Common myeloid progenitor, CD34-positive (primary cell): ENCODE measurements at regions not wholly inside any gene's neighbourhood (a gene's known extent, or its start where the extent isn't known, plus 50 kb on each side); places are given as distances from the start of the nearest gene placed in this dataset.

ENCODE experiments used
- CTCF ChIA-PET: fragments of 350-600 bp; sonication (Branson Sonifier 250); formaldehyde crosslinking; loops from one replicate; lab custom pipeline; 2021; ENCODE audit warnings: antibody characterized with exemption; lab: Charles Lee
- POLR2A ChIA-PET: fragments of 350-600 bp; sonication (Branson Sonifier 250); formaldehyde crosslinking; loops from one replicate; lab custom pipeline; 2021; ENCODE audit warnings: antibody characterized with exemption; lab: Charles Lee
- DNase-seq, 3 donors: peaks; one replicate each; pipeline versions ENCODE4 v3.0.0 to v3.0.0-alpha.2; 2013
- H3K27ac ChIP-seq, 2 experiments: 1 replicate in 1 of 2; 2 replicates in 1 of 2; pipeline ENCODE4 v1.7.0; 2013; ENCODE audit warnings: inconsistent platforms in 2 of 2, low read length in 2 of 2, mild to moderate bottlenecking in 2 of 2, low read depth in 1 of 2, moderate library complexity in 1 of 2; ENCODE audit not compliant: severe bottlenecking in 2 of 2, insufficient read depth in 1 of 2, poor library complexity in 1 of 2
- H3K27me3 ChIP-seq, 5 experiments: replicated peaks in 2 of 5; 1 replicate in 3 of 5; 2 replicates in 2 of 5; pipeline versions ENCODE4 v1.6.1 to v1.7.0; 2013; ENCODE audit warnings: low read length in 4 of 5, mild to moderate bottlenecking in 2 of 5, moderate library complexity in 2 of 5, inconsistent platforms in 1 of 5; ENCODE audit not compliant: insufficient read depth in 5 of 5, control insufficient read depth in 4 of 5
- H3K36me3 ChIP-seq, 4 experiments: 1 replicate in 2 of 4; 2 replicates in 2 of 4; pipeline versions ENCODE4 v1.6.1 to v1.7.0; 2013; ENCODE audit warnings: low read length in 3 of 4, control low read depth in 1 of 4, mild to moderate bottlenecking in 1 of 4; ENCODE audit not compliant: control insufficient read depth in 4 of 4, insufficient read depth in 4 of 4
- H3K4me1 ChIP-seq, 4 experiments: 1 replicate in 3 of 4; 2 replicates in 1 of 4; pipeline versions ENCODE4 v1.6.1 to v1.7.1; 2013; ENCODE audit warnings: low read length in 3 of 4, mild to moderate bottlenecking in 3 of 4, control low read depth in 1 of 4, inconsistent platforms in 1 of 4, moderate library complexity in 1 of 4; ENCODE audit not compliant: control insufficient read depth in 4 of 4, insufficient read depth in 4 of 4; ENCODE audit errors: control extremely low read depth in 1 of 4
- H3K4me3 ChIP-seq, 7 experiments: 1 replicate in 4 of 7; 2 replicates in 3 of 7; pipeline versions ENCODE4 v1.5.1 to v1.7.0; 2013; ENCODE audit warnings: mild to moderate bottlenecking in 7 of 7, low read length in 6 of 7, moderate library complexity in 6 of 7, inconsistent platforms in 2 of 7, low read depth in 2 of 7, control low read depth in 1 of 7; ENCODE audit not compliant: insufficient read depth in 4 of 7, control insufficient read depth in 1 of 7; ENCODE audit errors: extremely low read depth in 1 of 7
- H3K9me3 ChIP-seq, 5 experiments: 1 replicate in 4 of 5; 2 replicates in 1 of 5; pipeline versions ENCODE4 v1.6.1 to v1.7.1; 2013; ENCODE audit warnings: low read length in 4 of 5, mild to moderate bottlenecking in 2 of 5, inconsistent platforms in 1 of 5, low read depth in 1 of 5, moderate library complexity in 1 of 5; ENCODE audit not compliant: control insufficient read depth in 4 of 5, insufficient read depth in 2 of 5; ENCODE audit errors: control extremely low read depth in 1 of 5
- WGBS: methylation state at CpG from one replicate; pipeline ENCODE4 v1.1.5; 2013; ENCODE audit not compliant: insufficient coverage; 5-methylcytosine and 5-hydroxymethylcytosine counted together

DNA sequence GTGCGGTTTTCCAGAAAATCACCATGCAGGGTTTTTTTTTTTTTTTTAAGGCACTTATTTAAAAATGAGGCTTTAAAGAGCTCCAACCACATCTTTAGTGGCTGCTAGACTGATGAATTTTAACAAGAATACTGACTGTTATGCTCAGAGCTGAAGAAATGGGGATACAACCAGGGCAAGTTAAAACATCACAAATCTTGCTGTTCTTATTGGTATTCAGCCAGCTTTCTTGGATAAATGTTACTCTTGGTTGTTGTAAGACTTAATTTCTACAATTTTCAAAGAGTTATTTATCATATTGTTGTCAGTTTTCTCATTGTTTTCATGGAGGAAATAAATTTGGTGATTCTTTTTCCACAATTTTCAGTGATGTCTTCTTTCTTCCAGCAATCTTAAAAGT lies 352.8 kb upstream of the FAM174A start:
- DNase-seq: no peak
- no peak overlapping the region for H3K27ac ChIP-seq
- H3K4me3 ChIP-seq: no peak overlapping the region
- POLR2A ChIA-PET: no interaction called here
- no peaks in the 10 kb centered on the region for H3K36me3 ChIP-seq
- CTCF ChIA-PET: interaction anchor here (1.3 kb wide), 1 partner anchor 10 kb away, joined by 3 read pairs; no protein-coding TSS in a partner anchor
- H3K27me3 ChIP-seq: no peaks in the 10 kb centered on the region
- no peaks in the 10 kb centered on the region for H3K9me3 ChIP-seq
- no peaks in the 10 kb centered on the region for H3K4me1 ChIP-seq
- no CpG with 5 or more reads among the region's 1 CpG for WGBS

DNA sequence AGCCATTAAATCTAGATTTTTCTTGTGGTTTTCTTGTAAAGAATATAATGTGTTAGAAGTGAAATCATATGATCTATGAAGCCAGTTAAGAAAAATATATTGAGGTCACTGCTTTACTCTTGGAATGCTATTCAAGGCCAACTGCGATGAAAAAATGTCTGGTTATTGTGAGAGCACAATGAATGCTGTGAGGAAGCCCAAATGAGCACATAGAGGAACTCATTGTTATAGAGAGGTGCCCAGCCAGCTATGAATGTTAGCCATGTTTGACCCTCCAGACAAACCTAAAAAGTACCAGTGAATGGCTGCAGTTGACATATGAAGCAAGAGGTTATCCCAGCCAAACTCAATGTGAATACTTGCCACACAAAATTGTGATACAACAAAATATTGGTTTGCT lies 359.8 kb upstream of the FAM174A start:
- no peaks in the 10 kb centered on the region for H3K36me3 ChIP-seq
- H3K9me3 ChIP-seq: no peaks in the 10 kb centered on the region
- H3K4me1 ChIP-seq: no peaks in the 10 kb centered on the region
- POLR2A ChIA-PET: no interaction called here
- CTCF ChIA-PET: no interaction called here
- H3K27ac ChIP-seq: no peak overlapping the region
- no peak for DNase-seq
- H3K27me3 ChIP-seq: no peaks in the 10 kb centered on the region
- 100% methylated on average over 1 of the region's 1 CpG for WGBS
- no peak overlapping the region for H3K4me3 ChIP-seq

DNA sequence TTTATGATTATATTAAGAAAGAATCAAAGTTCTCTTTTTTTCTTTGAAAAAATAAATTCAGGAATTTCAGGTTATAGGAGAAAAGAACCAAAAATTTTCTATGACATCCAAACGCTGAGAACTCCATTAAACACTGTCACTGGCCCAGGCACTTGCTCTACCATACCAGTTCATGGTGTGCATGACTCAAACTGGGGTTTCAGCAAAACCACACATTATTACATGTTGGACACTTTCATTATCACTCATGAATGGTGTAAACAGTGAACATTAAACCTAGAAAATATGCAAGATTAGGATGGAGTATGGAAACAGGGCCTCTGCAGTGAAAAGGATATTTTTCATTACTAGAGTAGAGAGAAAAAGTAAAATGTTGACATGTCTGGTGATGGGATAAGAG lies 369.9 kb upstream of the FAM174A start:
- Histone ChIP-seq H3K4me1 (no peaks in the 10 kb centered on the region), H3K27ac (no peak overlapping the region), H3K27me3 (no peaks in the 10 kb centered on the region), H3K4me3 (no peak overlapping the region), H3K36me3 (no peaks in the 10 kb centered on the region), H3K9me3 (peaks cover 0 to 5% (median 0%) of the 10 kb centered on the region in 5 experiments)
- WGBS: no CpG with 5 or more reads among the region's 1 CpG
- DNase-seq: no peak
- ChIA-PET POLR2A (no interaction called here), CTCF (no interaction called here)

DNA sequence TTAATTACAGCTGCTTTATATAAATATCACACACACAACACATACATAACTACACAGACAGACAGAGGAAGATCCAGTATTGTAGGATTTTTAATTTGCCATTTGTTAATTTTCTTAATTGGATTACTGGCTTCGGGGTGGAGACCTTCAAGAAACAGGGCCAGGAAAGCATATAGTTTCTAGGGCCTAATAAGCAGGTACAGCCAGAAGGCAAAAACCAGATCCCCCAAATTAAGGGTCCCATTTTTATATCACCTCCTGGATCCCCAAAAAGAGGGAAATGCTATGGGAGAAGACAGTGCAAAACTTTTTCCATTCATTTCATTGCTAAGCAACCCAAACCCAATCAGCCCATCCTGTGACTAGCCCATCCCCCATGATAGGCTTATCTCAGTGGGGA lies 373.3 kb upstream of the FAM174A start:
- CTCF ChIA-PET: interaction anchor here (1.6 kb wide), 1 partner anchor 15 kb away, joined by 4 read pairs; no protein-coding TSS in a partner anchor
- no peak for DNase-seq
- WGBS: no CpG with 5 or more reads among the region's 1 CpG
- no peaks in the 10 kb centered on the region for H3K4me1 ChIP-seq
- POLR2A ChIA-PET: no interaction called here
- H3K27ac ChIP-seq: no peak overlapping the region
- H3K9me3 ChIP-seq: peaks cover 0 to 5% (median 0%) of the 10 kb centered on the region in 5 experiments
- H3K27me3 ChIP-seq: no peaks in the 10 kb centered on the region
- no peak overlapping the region for H3K4me3 ChIP-seq
- H3K36me3 ChIP-seq: no peaks in the 10 kb centered on the region

DNA sequence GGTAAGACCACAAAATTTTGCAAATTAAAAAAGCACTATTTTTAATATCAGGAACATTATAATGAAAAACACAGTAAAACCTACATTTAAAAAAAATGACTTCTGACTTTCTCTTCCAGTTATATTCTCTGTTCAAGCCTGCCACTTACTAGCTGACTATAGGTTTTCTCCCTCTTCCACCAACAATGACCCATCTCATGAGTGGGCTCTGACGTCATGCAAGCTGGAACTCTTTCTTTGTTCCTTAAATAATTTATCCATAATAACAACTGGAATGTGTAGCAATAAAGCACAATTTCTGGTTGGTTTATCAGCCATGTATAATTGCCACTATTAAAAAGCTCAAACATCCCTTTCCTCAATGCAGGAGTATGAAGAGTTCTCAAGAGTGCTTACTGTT lies 378.1 kb upstream of the FAM174A start:
- Histone ChIP-seq H3K4me3 (no peak overlapping the region), H3K36me3 (no peaks in the 10 kb centered on the region), H3K27ac (no peak overlapping the region), H3K27me3 (no peaks in the 10 kb centered on the region), H3K9me3 (peaks cover 0 to 4% (median 0%) of the 10 kb centered on the region in 5 experiments), H3K4me1 (no peaks in the 10 kb centered on the region)
- ChIA-PET POLR2A (no interaction called here), CTCF (no interaction called here)
- no peak for DNase-seq
- WGBS: no CpG with 5 or more reads among the region's 1 CpG

DNA sequence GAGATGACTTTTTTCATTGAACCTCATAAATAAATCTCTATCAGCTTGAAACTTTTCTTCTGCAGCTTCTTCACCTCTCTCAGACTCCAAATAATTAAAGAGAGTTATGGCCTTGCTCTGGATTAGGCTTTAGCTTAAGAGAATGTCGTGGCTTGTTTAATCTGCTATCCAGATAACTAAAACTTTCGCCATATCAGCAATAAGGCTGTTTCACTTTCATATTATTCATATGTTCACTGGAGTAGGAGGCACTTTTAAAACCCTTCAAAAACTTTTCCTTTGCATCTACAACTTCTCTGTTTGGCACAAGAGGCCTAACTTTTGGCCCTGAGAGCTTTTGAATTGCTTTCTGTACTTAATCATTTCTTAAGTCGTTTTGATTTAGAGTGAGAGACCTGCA lies 386.9 kb upstream of the FAM174A start:
- ChIA-PET CTCF (no interaction called here), POLR2A (no interaction called here)
- DNase-seq: no peak
- 93% methylated on average over 2 of the region's 3 CpGs for WGBS
- H3K4me1 ChIP-seq: no peaks in the 10 kb centered on the region
- H3K27me3 ChIP-seq: no peaks in the 10 kb centered on the region
- H3K36me3 ChIP-seq: no peaks in the 10 kb centered on the region
- H3K4me3 ChIP-seq: no peak overlapping the region
- H3K9me3 ChIP-seq: peaks cover 0 to 1% (median 0%) of the 10 kb centered on the region in 5 experiments
- H3K27ac ChIP-seq: no peak overlapping the region

DNA sequence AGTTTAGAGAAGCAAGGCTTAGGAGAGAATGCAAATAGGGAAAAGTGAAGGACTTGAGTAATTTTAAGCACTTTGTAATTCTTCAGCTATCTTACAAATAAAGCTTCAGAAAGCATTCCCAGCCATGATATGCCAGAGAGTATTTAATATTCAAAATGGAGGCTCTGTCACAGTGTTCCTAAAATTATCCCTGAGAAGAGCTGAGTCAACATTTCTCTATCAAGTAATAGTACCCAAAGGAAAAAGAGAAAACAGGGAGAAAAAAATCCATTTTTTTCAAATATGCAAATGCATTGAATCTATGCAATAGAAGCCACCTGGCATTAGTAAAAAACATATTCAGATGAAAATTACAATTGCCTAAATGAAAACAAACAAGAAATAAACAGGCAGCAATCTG lies 392.6 kb upstream of the FAM174A start:
- POLR2A ChIA-PET: no interaction called here
- CTCF ChIA-PET: no interaction called here

More for the DNA sequence above, 392.6 kb upstream of the FAM174A start:
- H3K9me3 ChIP-seq: peaks cover 0 to 1% (median 0%) of the 10 kb centered on the region in 5 experiments
- H3K27ac ChIP-seq: no peak overlapping the region
- H3K4me3 ChIP-seq: no peak overlapping the region
- H3K4me1 ChIP-seq: no peaks in the 10 kb centered on the region
- DNase-seq: no peak
- no peaks in the 10 kb centered on the region for H3K36me3 ChIP-seq
- H3K27me3 ChIP-seq: no peaks in the 10 kb centered on the region
